Stimulated activated CD4-positive, alpha-beta T cell treated with anti-CD3 and anti-CD28 coated beads, Interleukin-2, amount 100 ng/mL, for 4 hours (primary cell): ENCODE measurements at regions not wholly inside any gene's neighbourhood (a gene's known extent, or its start where the extent isn't known, plus 50 kb on each side); places are given as distances from the start of the nearest gene placed in this dataset.
"Not testable (repeated sequence)": the region's sequence is repeated elsewhere in the genome, so short reads cannot be mapped to it uniquely, and the experiment has no call there.

Experiments used
- DNase-seq: peaks from one replicate; pipeline ENCODE4 v3.0.0-alpha.2; 2020; ENCODE audit warnings: low read depth

DNA sequence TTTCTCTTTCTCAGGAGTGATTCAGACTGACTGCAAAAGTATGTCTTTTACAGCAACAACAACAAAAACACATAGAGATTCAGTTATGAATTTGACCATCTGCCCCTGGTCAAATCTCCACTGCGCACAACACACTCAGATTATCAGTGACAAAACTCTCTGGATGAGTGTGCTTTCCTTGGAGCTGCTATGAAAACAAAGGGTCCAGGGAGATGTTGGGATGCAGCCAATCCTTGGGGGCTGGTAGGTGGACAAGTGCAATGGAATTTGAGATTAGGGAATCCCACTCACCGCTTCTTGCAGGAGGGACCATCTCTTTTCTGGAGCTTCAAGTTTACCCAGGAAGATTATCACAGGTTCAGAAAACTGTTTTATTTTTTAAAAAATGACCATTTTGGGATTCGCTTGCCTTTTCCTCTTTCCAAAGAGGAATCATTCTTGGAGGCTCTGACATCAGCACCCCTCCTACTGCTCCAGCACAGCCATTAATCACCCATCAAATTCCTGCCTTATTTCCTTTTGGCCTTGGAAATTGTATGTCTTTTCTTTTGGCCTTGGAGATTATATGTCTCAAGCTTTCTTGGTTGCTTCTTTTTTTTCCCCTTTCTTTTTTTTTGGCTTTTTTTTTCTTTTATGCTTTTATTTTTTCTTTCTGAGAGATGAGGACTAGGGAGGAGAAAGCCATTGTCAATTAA, 311.8 kb downstream of the TSHZ3 start:
- DNase-seq, result no peak

GRCh38 chr19:31031455-31031854, 317.8 kb downstream of the TSHZ3 start:
- DNase-seq, result not testable (repeated sequence)

GRCh38 chr19:31023038-31023437, 326.2 kb downstream of the TSHZ3 start:
- no peak for DNase-seq

GRCh38 chr19:31018936-31019335, 330.3 kb downstream of the TSHZ3 start:
- no peak for DNase-seq

DNA sequence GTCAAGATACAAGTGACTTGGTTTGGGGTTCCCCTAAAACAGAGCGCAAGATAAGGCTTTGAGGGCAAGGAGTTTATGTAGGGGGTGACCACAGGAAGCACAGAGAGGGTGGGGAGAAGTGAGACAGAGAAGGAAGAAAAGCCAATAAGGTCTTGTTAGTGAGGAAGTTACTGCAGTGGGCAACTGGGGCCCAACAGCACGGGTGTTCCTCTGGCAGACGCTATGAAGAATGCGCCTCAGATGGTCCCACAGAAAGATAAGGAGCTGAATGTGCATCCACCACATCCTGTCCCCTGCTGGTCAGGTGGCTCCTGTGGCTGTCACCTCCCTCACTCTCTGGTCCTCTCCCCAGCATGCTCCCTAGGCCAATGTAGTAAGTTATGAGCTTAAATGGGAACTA, 333.5 kb downstream of the TSHZ3 start:
- DNase-seq, result no peak

DNA sequence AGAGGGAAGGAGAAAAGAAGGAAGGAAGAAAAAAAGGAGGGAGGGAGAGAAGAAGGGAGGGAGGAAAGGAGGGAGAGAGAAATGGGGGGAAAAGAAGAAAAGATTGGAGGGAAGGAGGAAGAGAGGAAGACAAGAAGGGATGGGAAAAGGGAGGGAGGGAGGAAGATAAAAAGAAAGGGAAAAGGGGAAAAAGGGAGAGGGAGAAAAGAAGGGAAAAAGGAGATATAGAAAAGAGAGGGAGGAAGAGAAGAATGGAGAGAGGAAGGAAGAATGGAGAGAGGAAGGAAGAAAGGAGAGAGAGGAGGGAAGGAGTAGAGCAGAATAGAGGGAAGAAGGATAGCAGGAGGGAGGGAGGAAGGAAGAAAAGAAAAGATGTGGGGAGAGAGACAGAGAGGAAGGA, 334.6 kb downstream of the TSHZ3 start:
- no peak for DNase-seq

GRCh38 chr19:31013384-31014020, 335.7 kb downstream of the TSHZ3 start:
- no peak for DNase-seq

- DNase-seq, result no peak
Observed at GRCh38 chr19:31002518-31003244, 346.6 kb downstream of the TSHZ3 start.

- DNase-seq, result no peak
Observed at GRCh38 chr19:31001991-31002390, 347.2 kb downstream of the TSHZ3 start.

- no peak for DNase-seq
Observed at GRCh38 chr19:31000913-31001312, 348.3 kb downstream of the TSHZ3 start.

GRCh38 chr19:30999726-31000125, 349.5 kb downstream of the TSHZ3 start:
- DNase-seq, result no peak

DNA sequence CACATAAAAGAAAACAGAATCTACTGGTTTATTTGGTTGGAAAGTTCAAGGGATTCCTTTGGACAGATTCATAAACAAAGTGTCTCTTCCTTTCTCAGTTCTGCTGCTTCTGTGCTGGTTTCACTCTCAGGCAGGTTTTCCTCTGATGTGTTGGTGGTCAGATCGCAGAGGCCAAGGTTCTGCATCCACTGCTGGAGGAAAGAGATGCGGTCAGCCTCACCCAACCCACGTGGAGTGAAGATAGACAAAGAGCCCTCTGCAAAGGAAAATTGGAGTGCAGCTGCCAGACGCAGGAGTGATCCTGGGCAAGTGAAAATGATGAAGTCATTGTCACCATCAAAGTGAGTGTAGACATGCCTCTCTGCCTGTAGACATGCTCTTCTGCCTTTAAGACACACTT, 352.0 kb downstream of the TSHZ3 start:
- no peak for DNase-seq

DNA sequence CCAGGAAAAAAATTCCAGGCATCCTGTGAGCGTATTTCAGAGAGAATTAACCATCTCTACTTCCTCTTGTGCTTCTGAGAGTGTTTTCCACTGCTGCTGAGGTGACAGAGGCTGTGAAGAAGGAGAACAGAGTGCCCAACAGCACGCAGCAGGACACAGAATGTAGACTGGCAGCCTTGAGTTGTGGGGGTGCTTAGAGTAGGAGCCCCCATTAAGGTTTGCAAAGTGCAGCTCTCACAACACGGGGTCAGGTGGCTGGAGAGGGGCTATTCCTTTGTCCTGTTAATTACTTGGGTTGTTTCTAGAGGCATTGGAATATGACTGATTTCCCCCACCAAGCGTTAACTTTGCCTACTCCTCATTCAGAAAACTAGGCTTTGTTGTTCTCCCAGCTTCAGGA, 370.6 kb downstream of the TSHZ3 start:
- DNase-seq, result no peak

- DNase-seq, result no peak
Observed at GRCh38 chr19:30969591-30969990, 379.6 kb downstream of the TSHZ3 start.

GRCh38 chr19:30968841-30969399, 380.3 kb downstream of the TSHZ3 start:
- DNase-seq, result no peak

GRCh38 chr19:30968210-30968609, 381.0 kb downstream of the TSHZ3 start:
- no peak for DNase-seq

- DNase-seq, result no peak
Observed at GRCh38 chr19:30966486-30966885, 382.8 kb downstream of the TSHZ3 start.

DNA sequence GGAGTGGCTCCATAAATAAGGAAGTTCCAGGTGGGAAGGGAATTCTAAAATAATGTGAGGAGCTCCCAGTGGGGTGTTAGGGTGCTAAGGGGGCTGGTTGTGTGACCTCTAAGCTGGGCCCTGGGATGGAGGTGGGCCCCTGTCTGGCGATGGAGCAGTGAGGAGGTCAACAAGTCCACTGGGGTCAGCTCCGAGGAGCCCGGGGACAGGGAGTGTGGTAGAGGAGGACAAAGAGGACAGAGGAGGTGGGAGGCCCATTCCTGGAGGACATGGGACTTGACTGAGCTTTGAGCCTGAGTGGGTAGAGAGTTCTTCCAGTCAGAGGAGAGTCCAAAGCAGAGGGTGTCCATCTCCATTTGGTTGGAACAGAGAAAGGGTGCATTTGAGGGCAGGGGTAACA, 390.2 kb downstream of the TSHZ3 start:
- no peak for DNase-seq

GRCh38 chr19:30955112-30956104, 393.8 kb downstream of the TSHZ3 start:
- DNase-seq, result no peak

GRCh38 chr19:30944276-30944932, 404.8 kb downstream of the TSHZ3 start:
- DNase-seq, result not testable (repeated sequence)
